ENCODE measurements at regions not wholly inside any gene's neighbourhood (a gene's known extent, or its start where the extent isn't known, plus 50 kb on each side); places are given as distances from the start of the nearest gene placed in this dataset.

DNA sequence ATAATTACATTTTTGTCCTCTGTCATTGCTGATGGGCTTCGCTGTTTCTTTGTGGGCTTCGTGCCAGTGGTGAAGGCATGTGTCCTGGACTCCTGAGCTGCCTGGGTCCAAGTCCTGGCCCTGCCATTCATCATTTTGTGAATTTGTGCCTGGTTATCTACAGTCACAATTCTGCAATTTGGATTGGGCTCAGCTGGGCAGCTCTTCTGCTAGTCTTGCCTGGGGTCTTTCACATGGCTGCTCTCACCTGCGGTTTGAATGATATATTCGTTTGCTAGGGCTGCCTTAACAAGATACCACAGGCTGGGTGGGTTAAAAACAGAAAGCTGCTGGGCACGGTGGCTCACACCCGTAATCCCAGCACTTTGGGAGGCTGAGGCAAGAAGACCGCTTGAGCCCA, 192.7 kb upstream of the IER5L start:
- Mint-ChIP-seq H3K27ac (no peak overlapping the region), H3K4me3 (no peak overlapping the region), H3K36me3 (no peaks in the 10 kb centered on the region), H3K9me3 (no peaks in the 10 kb centered on the region), H3K4me1 (no peaks in the 10 kb centered on the region), H3K27me3 (peaks cover 5% of the 10 kb centered on the region)
- ATAC-seq (ENCODE audit: low read depth) (no peak), DNase-seq (ENCODE audit: low spot score in 2 of 2) (no peak)

DNA sequence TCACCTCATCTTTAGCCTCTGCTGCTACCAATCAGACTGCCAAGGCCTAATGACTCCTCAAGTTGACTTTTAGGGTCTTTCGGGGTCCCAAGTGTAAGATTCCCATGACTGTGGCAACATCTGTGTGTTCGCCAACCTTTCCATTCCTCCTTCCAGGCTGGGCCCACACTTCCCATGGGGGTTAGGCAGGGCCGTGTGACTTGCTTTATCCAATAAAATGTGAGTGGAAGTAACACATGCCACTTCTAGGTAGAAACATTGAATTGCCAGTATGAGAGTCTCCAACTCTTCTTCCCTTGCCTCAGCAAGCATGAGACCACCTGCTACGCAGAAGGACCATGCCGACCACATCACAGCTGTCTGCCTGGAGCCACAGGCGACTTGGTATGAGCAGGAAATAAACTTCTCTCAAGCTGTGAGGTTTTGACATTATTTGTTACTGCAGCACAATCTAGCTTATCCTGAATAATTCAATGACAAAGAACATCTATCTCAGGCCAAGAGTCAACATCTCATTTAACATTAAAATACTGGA, 190.4 kb upstream of the IER5L start:
- Mint-ChIP-seq H3K4me3 (no peak overlapping the region), H3K4me1 (no peaks in the 10 kb centered on the region), H3K36me3 (no peaks in the 10 kb centered on the region), H3K27me3 (peaks cover 5% of the 10 kb centered on the region), H3K9me3 (no peaks in the 10 kb centered on the region), H3K27ac (no peak overlapping the region)
- no peak for DNase-seq (ENCODE audit: low spot score in 2 of 2)
- no peak for ATAC-seq (ENCODE audit: low read depth)

DNA sequence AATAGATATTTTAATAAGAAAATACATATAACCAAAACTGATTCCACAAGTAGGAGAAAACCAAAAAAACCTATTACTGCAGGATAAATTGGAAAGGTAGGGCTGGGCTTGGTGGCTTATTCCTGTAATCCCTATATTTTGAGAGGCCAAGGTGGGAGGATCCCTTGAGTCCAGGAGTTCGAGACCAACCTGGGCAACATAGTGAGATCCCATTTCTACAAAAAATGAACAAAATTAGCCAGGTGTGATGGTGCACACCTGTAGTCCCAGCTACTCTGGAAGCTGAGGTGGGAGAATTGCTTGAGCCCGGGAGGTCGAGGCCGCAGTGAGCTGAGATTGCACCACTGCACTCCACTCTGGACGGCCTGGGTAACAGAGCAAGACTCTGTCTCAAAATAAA, 189.2 kb upstream of the IER5L start:
- H3K9me3 Mint-ChIP-seq: no peaks in the 10 kb centered on the region
- peaks cover 8% of the 10 kb centered on the region for H3K27me3 Mint-ChIP-seq
- H3K36me3 Mint-ChIP-seq: no peaks in the 10 kb centered on the region
- H3K27ac Mint-ChIP-seq: no peak overlapping the region
- H3K4me1 Mint-ChIP-seq: peaks cover 2% of the 10 kb centered on the region
- DNase-seq (ENCODE audit: low spot score in 2 of 2) (no peak), ATAC-seq (ENCODE audit: low read depth) (no peak)
- H3K4me3 Mint-ChIP-seq: no peak overlapping the region

DNA sequence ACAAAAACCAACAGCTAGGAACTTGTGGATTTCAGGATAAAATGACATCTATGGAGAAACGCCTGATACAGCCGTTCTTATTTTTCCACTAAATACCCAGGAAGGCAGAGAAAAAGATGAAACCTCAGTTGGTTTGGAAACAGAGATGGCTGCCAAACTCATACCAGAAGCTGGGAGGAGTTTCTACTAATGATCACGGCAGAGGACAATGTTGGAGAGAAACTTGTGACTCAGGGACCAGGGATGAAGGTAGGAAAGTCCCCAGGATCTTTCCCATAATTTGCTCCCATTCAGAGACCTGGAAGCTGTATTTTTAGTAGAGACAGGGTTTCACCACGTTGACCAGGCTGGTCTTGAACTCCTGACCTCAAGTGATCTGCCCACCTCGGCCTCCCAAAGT, 187.1 kb upstream of the IER5L start:
- Mint-ChIP-seq H3K36me3 (no peaks in the 10 kb centered on the region), H3K4me3 (no peak overlapping the region), H3K9me3 (no peaks in the 10 kb centered on the region), H3K4me1 (peaks cover 7% of the 10 kb centered on the region), H3K27me3 (peaks cover 11% of the 10 kb centered on the region), H3K27ac (no peak overlapping the region)
- DNase-seq (ENCODE audit: low spot score in 2 of 2) (no peak), ATAC-seq (ENCODE audit: low read depth) (no peak)

DNA sequence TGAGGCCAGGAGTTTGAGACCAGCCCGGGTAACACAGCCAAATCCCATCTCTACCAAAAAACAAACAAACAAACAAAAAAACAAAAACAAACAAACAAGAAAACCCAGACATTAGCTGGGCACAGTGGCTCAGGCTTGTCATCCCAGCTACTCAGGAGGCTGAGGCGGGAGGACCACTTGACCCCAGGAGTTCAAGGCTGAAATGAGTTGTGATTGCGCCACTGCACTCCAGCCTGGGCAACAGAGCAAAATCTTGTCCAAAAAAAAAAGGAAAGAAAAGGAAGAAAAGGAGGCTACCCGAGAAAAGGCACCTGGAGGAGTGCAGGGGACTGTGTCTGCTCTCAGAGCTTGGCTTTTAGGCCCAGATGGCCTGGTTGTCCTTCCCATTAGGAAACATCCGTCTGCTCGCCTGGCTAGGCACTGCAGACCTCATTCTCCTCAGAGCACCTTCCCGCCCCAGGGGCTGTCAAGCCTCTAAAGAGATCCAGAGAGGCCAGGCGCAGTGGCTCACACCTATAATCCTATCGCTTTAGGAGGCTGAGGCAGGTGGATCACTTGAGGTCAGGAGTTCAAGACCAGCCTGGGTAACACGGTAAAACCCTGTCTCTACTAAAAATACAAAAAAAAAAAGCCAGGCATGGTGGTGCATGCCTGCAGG, 185.3 kb upstream of the IER5L start:
- H3K36me3 Mint-ChIP-seq: no peaks in the 10 kb centered on the region
- H3K27ac Mint-ChIP-seq: no peak overlapping the region
- H3K4me1 Mint-ChIP-seq: peaks cover 7% of the 10 kb centered on the region
- H3K27me3 Mint-ChIP-seq: peaks cover 20% of the 10 kb centered on the region
- H3K9me3 Mint-ChIP-seq: no peaks in the 10 kb centered on the region
- no peak for ATAC-seq (ENCODE audit: low read depth)
- H3K4me3 Mint-ChIP-seq: no peak overlapping the region
- no peak for DNase-seq (ENCODE audit: low spot score in 2 of 2)

DNA sequence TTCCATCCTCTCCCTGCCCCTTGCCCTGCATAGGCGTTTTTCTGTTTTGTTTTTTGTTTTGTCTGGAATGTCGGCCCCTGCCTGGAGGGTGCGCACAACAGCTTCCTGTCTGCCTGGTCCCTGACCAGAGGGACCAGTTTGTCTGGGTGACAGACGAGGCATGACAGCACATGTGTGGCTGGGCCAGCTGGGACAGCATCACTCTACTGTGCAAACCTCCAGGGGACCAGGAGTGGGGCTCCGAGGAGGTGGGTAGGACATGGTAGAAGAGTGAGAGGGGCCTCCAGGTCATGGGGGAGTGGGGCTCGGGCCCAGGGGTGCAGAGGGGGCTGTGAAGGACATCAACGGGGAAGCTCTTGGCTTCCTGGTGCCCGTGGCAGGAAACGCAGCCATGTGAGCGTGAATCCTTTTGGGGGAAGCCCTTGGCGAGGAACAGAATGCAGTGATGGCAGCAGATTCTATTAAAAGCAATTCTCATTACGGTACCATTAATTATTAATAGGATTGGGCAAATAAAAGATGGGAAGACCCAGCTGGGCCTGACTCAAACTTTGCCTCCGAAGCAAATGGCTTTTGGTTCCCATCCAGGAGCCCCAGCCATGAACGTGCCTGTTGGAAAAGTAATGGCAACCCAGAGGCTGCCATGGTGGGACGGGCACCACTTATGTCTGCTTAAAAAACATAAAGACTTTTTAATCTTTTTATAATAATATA, 184.4 kb upstream of the IER5L start:
- DNase-seq (ENCODE audit: low spot score in 2 of 2): no peak
- Mint-ChIP-seq H3K9me3 (no peaks in the 10 kb centered on the region), H3K4me1 (peaks cover 7% of the 10 kb centered on the region), H3K27ac (no peak overlapping the region), H3K27me3 (peaks cover 20% of the 10 kb centered on the region), H3K4me3 (no peak overlapping the region), H3K36me3 (no peaks in the 10 kb centered on the region)
- ATAC-seq (ENCODE audit: low read depth): no peak

DNA sequence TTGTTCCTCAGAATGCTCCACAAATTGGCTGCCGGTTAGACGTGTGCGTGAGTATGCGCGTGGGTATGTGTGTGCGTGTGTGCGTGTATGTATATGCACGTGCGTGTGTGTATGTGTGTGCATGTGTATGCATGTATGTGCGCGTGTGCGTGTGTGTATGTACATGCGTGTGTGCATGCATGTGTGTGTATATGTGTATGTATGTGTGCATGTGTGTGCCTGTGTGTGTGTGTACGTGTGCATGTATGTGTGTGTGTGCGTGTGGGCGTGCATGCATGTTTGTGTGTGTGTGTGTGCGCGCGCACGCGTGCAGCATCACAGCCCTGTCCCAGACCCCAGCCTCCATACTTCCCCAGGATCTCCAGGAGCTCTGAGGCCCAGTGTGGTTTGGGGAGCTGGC, 183.1 kb upstream of the IER5L start:
- Mint-ChIP-seq H3K4me1 (peaks cover 10% of the 10 kb centered on the region), H3K4me3 (no peak overlapping the region), H3K27ac (no peak overlapping the region), H3K9me3 (no peaks in the 10 kb centered on the region), H3K27me3 (peaks cover 24% of the 10 kb centered on the region), H3K36me3 (no peaks in the 10 kb centered on the region)
- DNase-seq (ENCODE audit: low spot score in 2 of 2) (no peak), ATAC-seq (ENCODE audit: low read depth) (no peak)

DNA sequence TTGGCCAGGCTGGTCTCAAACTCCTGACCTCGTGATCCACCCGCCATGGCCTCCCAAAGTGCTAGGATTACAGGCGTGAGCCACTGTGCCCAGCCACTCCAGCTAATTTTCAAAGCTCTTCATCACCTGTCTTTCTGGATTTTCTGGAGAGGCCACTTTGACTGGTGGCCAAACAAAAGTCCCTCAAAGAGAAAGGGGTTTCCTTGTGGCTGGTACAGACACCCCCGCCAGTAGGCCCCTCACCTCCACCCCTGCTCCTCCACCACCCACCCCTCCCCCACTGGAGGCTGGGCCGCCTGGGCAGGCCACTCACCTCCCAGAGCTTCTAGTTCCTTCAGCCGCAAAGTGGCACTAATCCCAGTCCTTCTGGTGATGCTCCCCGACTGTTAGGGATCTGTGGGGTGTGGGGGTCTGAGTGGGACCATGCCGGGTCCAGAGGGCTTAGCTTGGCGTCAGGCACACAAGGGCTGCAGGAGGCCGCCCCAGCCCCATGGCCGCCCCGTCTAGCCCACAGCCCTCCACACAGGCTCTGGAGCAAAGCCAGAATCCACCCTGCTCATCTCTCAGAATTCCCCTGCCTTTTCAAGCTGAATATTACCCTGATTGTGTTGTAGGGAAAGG, 182.0 kb upstream of the IER5L start:
- no peak for ATAC-seq (ENCODE audit: low read depth)
- peaks cover 24% of the 10 kb centered on the region for H3K27me3 Mint-ChIP-seq
- H3K4me3 Mint-ChIP-seq: no peak overlapping the region
- peaks cover 10% of the 10 kb centered on the region for H3K4me1 Mint-ChIP-seq
- H3K36me3 Mint-ChIP-seq: no peaks in the 10 kb centered on the region
- DNase-seq (ENCODE audit: low spot score in 2 of 2): no peak
- no peak overlapping the region for H3K27ac Mint-ChIP-seq
- peaks cover 5% of the 10 kb centered on the region for H3K9me3 Mint-ChIP-seq

DNA sequence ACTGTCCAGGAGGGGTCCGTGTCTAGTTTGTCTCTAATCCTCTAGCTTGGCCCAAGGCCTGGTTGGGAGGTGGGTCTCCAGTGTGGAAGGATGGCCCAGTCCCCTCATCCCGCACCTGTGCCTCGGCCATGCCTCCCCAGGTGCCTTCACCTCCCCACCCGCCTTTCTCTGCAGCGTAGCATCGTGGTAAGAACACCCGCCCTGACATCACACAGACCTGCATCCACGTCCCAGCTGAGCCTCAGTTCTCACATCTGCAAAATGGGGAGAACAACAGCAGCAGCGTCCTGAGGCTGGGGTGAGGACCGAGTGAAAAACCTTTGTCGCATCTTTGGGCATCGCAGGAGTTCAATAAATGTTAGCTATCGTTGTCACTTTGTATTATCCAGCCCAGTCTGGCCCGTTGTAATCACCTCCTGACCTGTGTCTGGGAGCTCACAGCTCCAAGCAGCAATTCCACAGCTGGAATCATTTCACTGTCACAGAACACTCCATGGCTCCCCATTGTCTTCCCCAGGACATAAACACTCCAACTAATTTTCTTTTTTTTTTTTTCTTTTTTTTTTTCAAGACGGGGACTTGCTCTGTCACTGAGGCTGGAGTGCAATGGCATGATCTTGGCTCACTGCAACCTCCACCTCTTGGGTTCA, 181.2 kb upstream of the IER5L start:
- DNase-seq (ENCODE audit: low spot score in 2 of 2) (no peak), ATAC-seq (ENCODE audit: low read depth) (no peak)
- Mint-ChIP-seq H3K4me1 (peaks cover 10% of the 10 kb centered on the region), H3K36me3 (no peaks in the 10 kb centered on the region), H3K4me3 (no peak overlapping the region), H3K27me3 (peaks cover 24% of the 10 kb centered on the region), H3K9me3 (peaks cover 5% of the 10 kb centered on the region), H3K27ac (no peak overlapping the region)

DNA sequence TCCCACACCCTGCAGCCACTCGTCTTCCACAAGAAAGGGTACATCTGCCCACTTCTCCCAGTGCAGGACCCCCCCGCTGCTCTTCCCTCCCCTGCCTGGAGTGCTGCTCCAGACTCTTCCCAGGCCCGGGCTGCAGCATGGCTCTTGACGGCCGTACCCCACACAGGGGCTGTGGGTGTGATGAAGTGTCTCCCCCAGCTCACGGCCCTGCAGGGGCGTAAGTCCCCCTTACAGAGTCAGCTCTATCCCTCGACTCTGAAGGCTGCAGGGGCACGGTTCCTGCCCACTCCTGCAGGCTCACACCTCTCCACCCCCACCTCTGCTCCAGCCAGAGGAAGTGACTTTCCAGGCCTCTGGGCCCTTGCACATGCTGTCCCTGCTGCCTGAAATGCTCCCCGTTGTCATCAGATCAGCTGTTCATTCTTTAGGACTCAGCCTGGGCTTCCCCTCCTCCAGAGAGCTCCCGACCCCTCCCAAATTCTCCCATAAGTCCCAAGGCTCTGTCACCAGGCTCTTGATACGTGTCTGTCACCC, 180.6 kb upstream of the IER5L start:
- H3K4me3 Mint-ChIP-seq: no peak overlapping the region
- H3K4me1 Mint-ChIP-seq: peaks cover 10% of the 10 kb centered on the region
- H3K36me3 Mint-ChIP-seq: no peaks in the 10 kb centered on the region
- no peak for ATAC-seq (ENCODE audit: low read depth)
- H3K27ac Mint-ChIP-seq: no peak overlapping the region
- no peak for DNase-seq (ENCODE audit: low spot score in 2 of 2)
- H3K27me3 Mint-ChIP-seq: peaks cover 25% of the 10 kb centered on the region
- peaks cover 5% of the 10 kb centered on the region for H3K9me3 Mint-ChIP-seq

DNA sequence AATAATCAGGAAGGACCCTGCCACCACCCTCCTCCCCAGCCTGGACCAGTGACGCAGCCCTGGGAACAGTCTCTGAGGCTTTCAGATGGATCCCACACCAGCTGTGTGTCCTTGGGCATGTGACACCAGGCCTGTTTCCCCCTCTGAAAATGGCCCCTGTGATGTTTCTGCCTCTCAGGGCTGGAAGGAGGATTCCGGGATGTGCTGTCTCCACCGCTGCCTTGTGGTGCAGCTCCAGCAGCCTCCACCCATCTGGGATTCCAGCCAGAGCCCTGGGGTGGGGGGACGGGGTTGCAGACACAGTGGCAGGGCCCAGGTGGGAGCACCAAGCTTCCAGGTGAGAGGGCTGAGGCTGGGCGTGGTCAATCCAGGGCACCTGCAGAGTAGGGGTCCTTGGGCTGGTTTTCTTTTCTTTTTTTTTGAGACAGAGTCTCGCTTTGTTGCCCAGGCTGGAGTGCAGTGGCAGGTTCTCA, 179.7 kb upstream of the IER5L start:
- DNase-seq (ENCODE audit: low spot score in 2 of 2) (no peak), ATAC-seq (ENCODE audit: low read depth) (no peak)
- H3K4me3 Mint-ChIP-seq: no peak overlapping the region
- H3K4me1 Mint-ChIP-seq: peaks cover 10% of the 10 kb centered on the region
- H3K27ac Mint-ChIP-seq: no peak overlapping the region
- H3K27me3 Mint-ChIP-seq: peaks cover 28% of the 10 kb centered on the region
- H3K9me3 Mint-ChIP-seq: peaks cover 5% of the 10 kb centered on the region
- no peaks in the 10 kb centered on the region for H3K36me3 Mint-ChIP-seq

DNA sequence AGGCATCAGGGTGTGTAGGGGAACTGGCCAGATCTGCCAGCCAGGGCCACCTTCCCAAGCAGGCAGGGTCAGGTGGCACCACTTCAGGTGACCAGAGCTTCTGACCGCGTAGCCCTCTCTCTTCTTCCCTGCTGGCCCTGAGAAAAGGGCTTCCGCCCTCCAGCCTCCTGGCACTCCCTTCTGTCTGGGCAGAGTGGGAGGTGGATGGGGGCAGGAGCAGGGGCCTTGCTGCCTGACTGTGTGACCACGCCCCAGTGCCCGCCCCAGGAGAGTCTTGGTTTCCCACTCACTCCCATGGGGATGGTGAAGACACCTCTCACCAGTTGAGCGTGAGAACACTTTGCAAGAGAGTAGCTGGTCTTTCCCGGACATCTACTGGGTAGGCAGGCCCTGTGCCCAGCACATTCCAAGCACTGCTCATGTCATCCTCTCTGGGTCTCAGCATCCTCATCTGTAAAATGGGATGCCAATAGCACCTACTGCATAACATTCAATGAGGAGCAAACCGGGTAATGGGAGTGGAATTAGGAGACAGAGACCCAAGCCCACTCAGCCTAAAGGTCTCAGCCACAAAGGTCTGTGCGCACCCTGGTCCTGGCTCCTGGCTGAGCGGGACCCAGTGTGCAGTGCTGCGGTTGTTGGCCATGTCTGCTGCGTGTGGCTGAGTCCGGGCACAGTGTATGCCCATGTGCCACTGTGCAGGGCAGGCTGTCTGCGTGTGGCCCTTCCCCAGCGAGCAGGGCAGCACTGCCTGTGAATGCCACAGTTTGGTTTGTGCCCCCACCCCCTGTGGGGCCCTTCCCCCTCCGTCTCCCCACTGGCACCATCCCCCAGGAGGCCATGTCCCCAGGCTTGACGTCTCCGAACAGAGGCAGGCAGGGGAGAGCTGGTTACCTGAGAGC, 179.1 kb upstream of the IER5L start:
- peaks cover 24% of the 10 kb centered on the region for H3K27me3 Mint-ChIP-seq
- peaks cover 5% of the 10 kb centered on the region for H3K9me3 Mint-ChIP-seq
- H3K4me3 Mint-ChIP-seq: no peak overlapping the region
- peaks cover 6% of the 10 kb centered on the region for H3K4me1 Mint-ChIP-seq
- ATAC-seq (ENCODE audit: low read depth) (no peak), DNase-seq (ENCODE audit: low spot score in 2 of 2) (no peak)
- no peaks in the 10 kb centered on the region for H3K36me3 Mint-ChIP-seq
- H3K27ac Mint-ChIP-seq: no peak overlapping the region

DNA sequence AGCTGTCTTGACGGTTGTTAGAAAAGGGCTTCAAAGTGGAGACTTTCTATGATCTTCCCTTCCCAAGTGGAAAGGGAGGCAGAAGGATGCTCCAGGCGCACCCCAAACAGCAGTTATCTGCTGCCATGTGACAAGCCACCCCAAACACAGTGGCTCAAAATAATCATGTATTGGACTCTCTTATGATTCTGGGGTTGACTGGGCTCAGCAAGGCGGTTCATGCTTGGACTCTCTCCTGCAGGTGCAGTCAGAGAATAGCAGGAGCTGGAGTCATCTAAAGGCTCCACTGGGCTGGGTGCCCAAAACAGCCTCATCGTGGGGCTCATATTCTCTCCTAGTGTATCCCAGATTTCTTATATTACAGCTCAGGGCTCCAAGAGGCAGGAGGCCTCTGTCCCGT, 177.6 kb upstream of the IER5L start:
- H3K4me3 Mint-ChIP-seq: no peak overlapping the region
- ATAC-seq (ENCODE audit: low read depth): no peak
- H3K27ac Mint-ChIP-seq: no peak overlapping the region
- DNase-seq (ENCODE audit: low spot score in 2 of 2): no peak
- H3K9me3 Mint-ChIP-seq: peaks cover 5% of the 10 kb centered on the region
- peaks cover 6% of the 10 kb centered on the region for H3K4me1 Mint-ChIP-seq
- H3K36me3 Mint-ChIP-seq: no peaks in the 10 kb centered on the region
- peaks cover 23% of the 10 kb centered on the region for H3K27me3 Mint-ChIP-seq

All from memory B cell (primary cell).